K562 (cell line): ENCODE measurements at regions not wholly inside any gene's neighbourhood (a gene's known extent, or its start where the extent isn't known, plus 50 kb on each side); places are given as distances from the start of the nearest gene placed in this dataset.

ENCODE experiments used
- ATAC-seq: fragments of 200-7000 bp; cut with Tn5 transposase; 3 replicates; pipeline ENCODE4 v1.9.1; 2020; ENCODE audit warnings: moderate library complexity
- BruUV-seq: library from RNA; stranded (reverse); fragments of 400-500 nt; replicated peaks from 2 replicates; lab custom pipeline; 2021; lab: Mats Ljungman, UMichigan
- CTCF ChIA-PET: fragments of 300-600 bp; formaldehyde crosslinking; extraction: SDS; loops from one replicate; lab custom pipeline; 2021; ENCODE audit warnings: low intra/inter-chr PET ratio; lab: Yijun Ruan, JAX
- POLR2A ChIA-PET: fragments of 300-600, 350-650 bp; sonication (Branson Sonifier 250); formaldehyde crosslinking; extraction: SDS; loops from one replicate; lab custom pipeline; 2021; ENCODE audit warnings: antibody characterized with exemption, inconsistent platforms; lab: Yijun Ruan, JAX
- DNase-seq, 4 experiments: peaks; one replicate each; pipeline versions ENCODE4 v3.0.0 to v3.0.0-alpha.2; 2011 to 2018; ENCODE audit warnings: low spot score in 3 of 4, mixed read lengths in 3 of 4; ENCODE audit errors: extremely low read depth in 1 of 4
- FAIRE-seq: peaks from 2 replicates; lab custom pipeline; 2011; peaks lifted over from hg19 to GRCh38; lab: Jason Lieb, UNC
- H2AFZ ChIP-seq: 2 replicates; pipeline ENCODE4 v1.6.0; 2011; ENCODE audit warnings: low read depth, low read length, control low read depth, inconsistent platforms
- H3K27ac ChIP-seq: fragments of 200-600 bp; 3 replicates; pipeline ENCODE4 v1.8.0; 2011; ENCODE audit warnings: low read depth, mild to moderate bottlenecking, control low read depth, inconsistent platforms, low read length, moderate library complexity, mixed read lengths; ENCODE audit errors: extremely low read depth
- H3K27me3 ChIP-seq, 2 experiments: fragments of 300-600 bp in 1 of 2; 2 replicates in 1 of 2; 3 replicates in 1 of 2; pipeline versions ENCODE4 v1.6.0 to v1.8.0; 2011; ENCODE audit warnings: inconsistent platforms in 2 of 2, low read length in 2 of 2, mild to moderate bottlenecking in 1 of 2, mixed read lengths in 1 of 2, moderate library complexity in 1 of 2; ENCODE audit not compliant: control insufficient read depth in 2 of 2, insufficient read depth in 2 of 2
- H3K36me3 ChIP-seq: fragments of 300-600 bp; 3 replicates; pipeline ENCODE4 v1.8.0; 2011; ENCODE audit warnings: mild to moderate bottlenecking, low read length, inconsistent platforms; ENCODE audit not compliant: control insufficient read depth, insufficient read depth
- H3K4me1 ChIP-seq, 2 experiments: fragments of 200-600 bp in 1 of 2; replicated peaks in 1 of 2; 2 replicates in 1 of 2; 3 replicates in 1 of 2; pipeline versions ENCODE4 v1.5.1 to v1.8.0; 2011; ENCODE audit warnings: inconsistent platforms in 2 of 2, low read length in 2 of 2, mild to moderate bottlenecking in 1 of 2, mixed read lengths in 1 of 2, moderate library complexity in 1 of 2; ENCODE audit not compliant: control insufficient read depth in 2 of 2, insufficient read depth in 2 of 2
- H3K4me2 ChIP-seq: 2 replicates; pipeline ENCODE4 v1.6.1; 2011; ENCODE audit warnings: low read length, control low read depth, inconsistent platforms, mixed read lengths; ENCODE audit not compliant: insufficient read depth
- H3K4me3 ChIP-seq: fragments of 200-600 bp; sonication (generic), shearing (Covaris generic); 2 replicates; pipeline ENCODE4 v1.5.1; 2016; ENCODE audit warnings: control low read depth, inconsistent platforms
- H3K79me2 ChIP-seq: fragments of 200-600 bp; 3 replicates; pipeline ENCODE4 v1.8.0; 2011; ENCODE audit warnings: low read length, inconsistent platforms; ENCODE audit not compliant: control insufficient read depth, insufficient read depth
- H3K9ac ChIP-seq, 2 experiments: 2 replicates each; pipeline versions ENCODE4 v1.6.0 to v1.6.1; 2011; ENCODE audit warnings: low read depth in 2 of 2, low read length in 2 of 2, control low read depth in 1 of 2, inconsistent platforms in 1 of 2, mild to moderate bottlenecking in 1 of 2, mixed read lengths in 1 of 2; ENCODE audit not compliant: insufficient read depth in 1 of 2
- H3K9me1 ChIP-seq: one replicate; pipeline ENCODE4 v1.6.0; 2011; ENCODE audit warnings: inconsistent platforms, mild to moderate bottlenecking, low read length, moderate library complexity; ENCODE audit not compliant: control insufficient read depth, insufficient read depth
- H3K9me3 ChIP-seq: replicated peaks from 2 replicates; pipeline ENCODE4 v1.5.1; 2011; ENCODE audit warnings: low read depth, low read length, inconsistent platforms; ENCODE audit not compliant: control insufficient read depth, insufficient read depth
- H4K20me1 ChIP-seq: replicated peaks from 2 replicates; pipeline ENCODE4 v1.6.1; 2011; ENCODE audit warnings: low read length, inconsistent platforms, mixed read lengths; ENCODE audit not compliant: control insufficient read depth, insufficient read depth
- ERF ChIP-seq: fragments of 450-650 bp; formaldehyde crosslinking; IDR thresholded peaks from 2 replicates; pipeline ENCODE4 v1.4.0; 2020; ENCODE audit warnings: mild to moderate bottlenecking, mixed read lengths
- ETV6 ChIP-seq, 3 experiments: fragments of 150-350 bp in 1 of 3; sonication (generic) in 1 of 3; formaldehyde crosslinking in 1 of 3; IDR thresholded peaks; 2 replicates each; pipeline versions ENCODE4 v1.6.1 to v1.8.0; 2014 to 2022; ENCODE audit warnings: borderline replicate concordance in 2 of 3, low read depth in 2 of 3, antibody characterized with exemption in 1 of 3, low read length in 1 of 3, mild to moderate bottlenecking in 1 of 3, missing genetic modification reagents in 1 of 3
- MECOM ChIP-seq: fragments of 250-450 bp; sonication (Bioruptor Pico); IDR thresholded peaks from 2 replicates; pipeline ENCODE4 v1.8.0; 2022; ENCODE audit warnings: inconsistent platforms
- MLLT1 ChIP-seq, 2 experiments: fragments of 450-650 bp; IDR thresholded peaks; 2 replicates each; pipeline ENCODE4 v1.6.1; 2016
- RBM14 ChIP-seq: fragments of 200-400 bp; formaldehyde crosslinking; IDR thresholded peaks from 2 replicates; pipeline ENCODE4 v1.6.1; 2018; ENCODE audit warnings: low read depth, mild to moderate bottlenecking, low read length, moderate library complexity, borderline replicate concordance; ENCODE audit not compliant: insufficient read depth
- RFX1 ChIP-seq: fragments of 450-650 bp; IDR thresholded peaks from 2 replicates; pipeline ENCODE4 v1.6.1; 2016; ENCODE audit warnings: mild to moderate bottlenecking, moderate library complexity
- TFAP4 ChIP-seq: sonication (generic); formaldehyde crosslinking; IDR thresholded peaks from 2 replicates; pipeline ENCODE4 v1.8.0; 2022; ENCODE audit warnings: missing genetic modification reagents, mild to moderate bottlenecking, moderate library complexity, borderline replicate concordance
- ZNF146 ChIP-seq: IDR thresholded peaks from one replicate; pipeline ENCODE4 v1.6.1; 2018; ENCODE audit warnings: missing compliant biosample characterization; ENCODE audit not compliant: unreplicated experiment
- WGBS: fragments of 100-300 bp; shearing (Covaris generic); methylation state at CpG from one replicate; pipeline ENCODE4 v1.1.6; 2016; ENCODE audit warnings: low coverage, mixed read lengths; ENCODE audit not compliant: insufficient coverage; ENCODE audit errors: missing lambda C conversion rate; 5-methylcytosine and 5-hydroxymethylcytosine counted together
- in situ Hi-C: fragments of 300-500 bp; cut with MboI; formaldehyde crosslinking; loops from 4 replicates; pipeline ENCODE4 v1.15.0; 2018; ENCODE audit warnings: inconsistent platforms, mixed read lengths
- intact Hi-C: fragments of 100-400 bp; cut with micrococcal nuclease; formaldehyde crosslinking; loops from 2 replicates; pipeline ENCODE4 v1.14.2; 2022

- Histone ChIP-seq H3K4me3 (no peak overlapping the region), H2AFZ (no peak overlapping the region), H3K27ac (no peak overlapping the region), H3K36me3 (no peaks in the 10 kb centered on the region), H3K4me2 (no peak overlapping the region), H3K27me3 (no peaks in the 10 kb centered on the region), H4K20me1 (no peaks in the 10 kb centered on the region), H3K9me3 (no peaks in the 10 kb centered on the region), H3K9ac (no peak overlapping the region), H3K79me2 (no peaks in the 10 kb centered on the region)
- POLR2A ChIA-PET = no interaction called here
- CTCF ChIA-PET = no interaction called here
- FAIRE-seq (no peak), ATAC-seq (no peak), DNase-seq (no peak)
- intact Hi-C loops = no loop called here
- TF ChIP-seq TFAP4 (CRISPR knock-in tag) (no peak), MECOM (no peak), MLLT1 (IDR thresholded peaks at IDR 0.05) (no peak), RBM14 (no peak), ZNF146 (CRISPR knock-in tag) (no peak), ERF (CRISPR knock-in tag) (no peak), RFX1 (no peak), ETV6 (IDR thresholded peaks at IDR 0.05; ENCODE audit: borderline replicate concordance in 1 of 2, low read depth in 2 of 2, low read length in 1 of 2) (no peak), ETV6 (CRISPR knock-in tag; IDR thresholded peaks at IDR 0.05; ENCODE audit: borderline replicate concordance) (no peak)
- TF ChIP-seq, all 486 proteins: peak for 0
- no peaks in the 10 kb centered on the region for H3K4me1 ChIP-seq
- in situ Hi-C loops = no loop called here
- WGBS = 0% methylated on average over 1 of the region's 1 CpG
- no peaks in the 10 kb centered on the region for H3K9me1 ChIP-seq
- no TSS peak for BruUV-seq
Observed at GRCh38 chr6:23224540-23224939, 655.2 kb downstream of the HDGFL1 start.
